GM12873 (cell line): ENCODE measurements at regions not wholly inside any gene's neighbourhood (a gene's known extent, or its start where the extent isn't known, plus 50 kb on each side); places are given as distances from the start of the nearest gene placed in this dataset.

Experiments used
- TF ChIP-seq, protein P1 (sequence below): IDR thresholded peaks from 2 replicates; pipeline ENCODE4 v1.5.1; 2012; ENCODE audit warnings: low read depth, mild to moderate bottlenecking, moderate library complexity, low read length, control low read depth; ENCODE audit not compliant: insufficient read depth; ENCODE audit errors: missing control alignments

DNA sequence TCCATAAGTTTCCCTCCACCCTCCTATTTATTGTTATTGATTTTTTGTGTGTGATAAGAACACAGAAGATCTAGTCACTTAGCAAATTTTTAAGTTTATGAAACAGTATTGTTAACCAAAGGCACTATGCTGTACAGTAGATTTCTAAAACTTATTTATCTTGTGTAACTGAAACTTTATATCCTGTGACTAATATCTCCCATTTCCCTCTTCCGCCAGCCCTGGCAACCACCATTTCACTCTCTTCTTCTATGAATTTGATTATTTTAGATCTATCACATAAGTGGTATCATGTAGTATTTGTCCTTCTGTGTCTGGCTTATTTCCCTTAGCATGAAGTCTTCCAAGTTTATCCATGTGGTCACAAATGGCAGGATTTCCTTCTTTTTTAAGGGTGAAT is 144.3 kb upstream of the INHBA start:
- TF ChIP-seq, protein P1, sequence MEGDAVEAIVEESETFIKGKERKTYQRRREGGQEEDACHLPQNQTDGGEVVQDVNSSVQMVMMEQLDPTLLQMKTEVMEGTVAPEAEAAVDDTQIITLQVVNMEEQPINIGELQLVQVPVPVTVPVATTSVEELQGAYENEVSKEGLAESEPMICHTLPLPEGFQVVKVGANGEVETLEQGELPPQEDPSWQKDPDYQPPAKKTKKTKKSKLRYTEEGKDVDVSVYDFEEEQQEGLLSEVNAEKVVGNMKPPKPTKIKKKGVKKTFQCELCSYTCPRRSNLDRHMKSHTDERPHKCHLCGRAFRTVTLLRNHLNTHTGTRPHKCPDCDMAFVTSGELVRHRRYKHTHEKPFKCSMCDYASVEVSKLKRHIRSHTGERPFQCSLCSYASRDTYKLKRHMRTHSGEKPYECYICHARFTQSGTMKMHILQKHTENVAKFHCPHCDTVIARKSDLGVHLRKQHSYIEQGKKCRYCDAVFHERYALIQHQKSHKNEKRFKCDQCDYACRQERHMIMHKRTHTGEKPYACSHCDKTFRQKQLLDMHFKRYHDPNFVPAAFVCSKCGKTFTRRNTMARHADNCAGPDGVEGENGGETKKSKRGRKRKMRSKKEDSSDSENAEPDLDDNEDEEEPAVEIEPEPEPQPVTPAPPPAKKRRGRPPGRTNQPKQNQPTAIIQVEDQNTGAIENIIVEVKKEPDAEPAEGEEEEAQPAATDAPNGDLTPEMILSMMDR, result no peak

GRCh38 chr7:41842956-41843355 is 140.1 kb upstream of the INHBA start:
- TF ChIP-seq, protein P1, result no peak

DNA sequence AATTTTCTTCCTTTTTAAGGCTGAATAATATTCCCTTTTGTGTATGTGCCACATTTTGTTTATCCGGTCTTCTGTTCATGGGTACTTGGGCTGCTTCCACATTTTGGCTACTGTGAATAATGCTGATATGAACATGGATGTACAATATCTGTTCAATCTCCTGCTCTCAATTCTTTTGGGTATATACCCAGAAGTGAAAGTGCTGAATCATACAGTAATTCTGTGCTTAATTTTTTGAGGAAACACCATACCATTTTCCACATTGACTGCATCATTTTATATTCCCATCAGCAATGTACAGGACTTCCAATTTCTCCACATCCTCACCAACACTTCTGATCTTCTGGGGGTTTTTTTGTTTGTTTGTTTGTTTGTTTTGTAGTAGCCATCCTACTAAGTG is 135.0 kb upstream of the INHBA start:
- TF ChIP-seq, protein P1, result no peak

DNA sequence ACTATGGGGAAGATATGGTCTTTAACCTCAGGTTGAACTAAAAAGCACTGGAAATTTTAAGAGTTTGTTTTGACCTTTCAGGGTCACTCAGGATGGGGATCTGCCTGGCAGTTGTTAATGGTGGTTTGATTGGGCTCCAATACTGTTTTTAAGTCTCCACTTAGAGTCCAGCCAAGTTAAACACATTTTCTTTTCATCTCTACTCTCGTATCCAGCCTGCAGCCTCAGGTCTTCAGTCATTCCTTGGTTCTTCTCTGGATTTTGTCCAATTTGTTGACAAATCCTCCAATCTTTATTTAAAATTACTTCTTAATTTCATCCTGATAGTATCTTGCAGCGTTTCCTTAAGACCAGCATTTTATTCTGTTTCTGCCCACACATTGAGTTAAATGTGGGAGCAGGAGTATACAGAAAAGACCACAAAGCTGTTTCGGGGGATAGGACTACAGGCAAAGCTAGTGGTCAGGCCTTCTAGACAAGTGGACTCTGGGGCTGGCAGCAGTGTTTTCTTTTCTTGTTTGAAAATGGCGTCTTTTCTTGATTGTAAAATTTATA is 133.2 kb upstream of the INHBA start:
- TF ChIP-seq, protein P1, result no peak

DNA sequence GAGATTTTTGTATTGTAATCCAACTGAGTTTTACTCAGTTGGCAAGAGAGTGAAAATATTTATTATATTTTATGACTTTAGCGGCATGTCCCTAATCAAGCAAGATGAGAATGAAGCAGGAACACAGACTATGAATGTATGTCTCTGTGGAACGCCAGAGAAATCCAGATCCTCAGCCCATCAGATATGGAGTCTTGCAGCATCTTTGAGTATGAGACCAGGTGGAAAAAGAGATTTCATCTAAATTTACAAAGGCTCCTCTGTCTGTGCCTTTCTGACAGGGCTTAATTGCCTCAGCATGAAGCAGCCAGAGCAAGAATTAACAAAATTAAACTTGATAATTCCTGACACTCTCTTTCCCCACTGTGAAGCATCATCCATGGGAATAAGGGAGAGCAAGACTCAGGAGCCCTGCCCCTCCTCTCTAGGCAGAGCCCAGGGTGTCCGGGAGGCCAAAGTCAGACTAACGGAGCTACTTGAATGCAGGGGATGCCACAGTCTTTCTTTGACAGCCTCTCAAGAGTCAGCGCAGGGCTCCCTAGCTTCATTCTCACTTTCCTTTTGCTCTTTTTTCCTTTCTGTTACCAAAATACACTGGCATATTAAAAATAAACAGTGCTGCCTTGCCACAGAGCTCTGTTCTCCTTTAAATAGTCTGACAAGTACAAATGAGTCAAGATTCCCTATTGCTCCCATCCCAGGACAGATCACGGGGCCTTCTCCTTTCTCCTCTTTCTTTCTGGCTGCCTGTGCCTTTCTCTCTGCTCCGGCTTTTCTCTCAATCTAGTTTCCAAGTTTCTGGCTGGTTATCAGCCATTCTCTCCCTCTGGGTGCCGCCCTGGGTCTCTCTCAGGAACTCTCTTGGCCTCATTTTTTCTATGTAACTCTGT is 132.2 kb upstream of the INHBA start:
- TF ChIP-seq, protein P1, result no peak

DNA sequence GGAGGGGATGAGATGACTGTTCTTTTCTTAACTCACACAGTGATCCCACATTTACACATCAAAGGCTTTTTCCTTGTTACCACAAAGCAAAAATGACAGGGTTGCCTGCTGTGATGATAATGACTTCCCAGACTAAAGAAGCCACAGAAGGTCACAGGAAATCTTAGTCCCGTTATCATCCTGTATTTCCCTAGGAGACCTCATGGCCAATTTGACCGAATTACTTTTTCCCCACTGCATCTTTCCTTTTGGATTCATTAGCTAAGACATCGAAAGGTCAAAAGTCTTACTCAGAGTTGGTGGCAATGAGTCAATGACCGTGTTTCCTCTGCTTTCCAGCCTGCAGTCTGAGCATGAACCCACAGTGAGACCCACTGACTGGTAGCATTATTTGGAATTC is 130.1 kb upstream of the INHBA start:
- TF ChIP-seq, protein P1, result no peak

- TF ChIP-seq, protein P1, result no peak
These were observed 127.4 kb upstream of the INHBA start for GRCh38 chr7:41830271-41830670.
